OCI-LY1 (cell line): ENCODE measurements at regions not wholly inside any gene's neighbourhood (a gene's known extent, or its start where the extent isn't known, plus 50 kb on each side); places are given as distances from the start of the nearest gene placed in this dataset.

ENCODE experiments used
- CTCF ChIP-seq: fragments of 200-600 bp; sonication (generic), shearing (Covaris generic); IDR thresholded peaks from 2 replicates; pipeline ENCODE4 v1.5.1; 2017; ENCODE audit warnings: mild to moderate bottlenecking, antibody characterized with exemption, low read length, moderate library complexity, mixed read lengths
- EZH2 ChIP-seq: fragments of 200-600 bp; sonication (generic), shearing (Covaris generic); IDR thresholded peaks from 2 replicates; pipeline ENCODE4 v1.8.0; 2017; ENCODE audit warnings: borderline replicate concordance, mixed run types, mild to moderate bottlenecking, antibody characterized with exemption, low read length, moderate library complexity, mixed read lengths

GRCh38 chr4:141543706-141544105 lies 92.7 kb upstream of the IL15 start:
- TF ChIP-seq CTCF = no peak
- no peak for TF ChIP-seq EZH2
